KBM-7 (cell line): ENCODE measurements at regions not wholly inside any gene's neighbourhood (a gene's known extent, or its start where the extent isn't known, plus 50 kb on each side); places are given as distances from the start of the nearest gene placed in this dataset.

Source experiments
- DNase-seq: peaks from one replicate; pipeline ENCODE4 v3.0.0-alpha.2; 2015
- in situ Hi-C: fragments of 300-500 bp; cut with MboI; formaldehyde crosslinking; loops from 2 replicates; pipeline ENCODE4 v1.14.3; 2020; ENCODE audit warnings: low sequenced_read_pairs, low pct_unique_long_range_greater_than_20kb, mixed read lengths

GRCh38 chr6:157755032-157755745 is 67.9 kb upstream of the SNX9 start:
- in situ Hi-C loops = no loop called here
- DNase-seq = no peak

DNA sequence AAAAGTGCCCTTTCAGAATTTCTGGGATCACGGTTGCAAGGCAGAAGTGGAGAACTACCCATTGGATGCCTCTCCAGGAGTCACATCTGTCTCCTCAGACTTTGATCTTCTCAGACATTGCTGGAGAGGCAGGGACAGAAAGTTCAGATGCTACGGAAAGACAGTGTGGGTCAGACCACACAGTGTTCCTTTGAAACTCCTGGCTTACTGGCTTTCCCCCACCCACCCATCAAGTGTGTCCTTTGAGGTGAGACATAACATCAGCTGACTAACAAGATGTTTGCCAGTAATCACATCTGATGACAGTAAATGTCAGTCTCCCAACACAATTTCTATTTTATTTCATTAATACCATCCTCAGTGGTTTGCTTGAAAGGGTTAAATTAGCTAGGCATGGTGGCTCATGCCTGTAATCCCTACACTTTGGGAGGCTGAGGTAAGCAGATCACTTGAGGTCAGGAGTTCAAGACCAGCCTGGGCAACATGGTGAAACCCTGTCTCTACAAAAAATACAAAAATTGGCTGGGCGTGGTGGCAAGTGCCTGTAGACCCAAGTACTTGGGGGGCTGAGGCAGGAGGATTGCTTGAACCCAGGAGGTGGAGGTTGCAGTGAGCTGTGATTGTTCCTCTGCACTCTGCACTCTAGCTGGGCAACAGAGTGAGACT is 67.2 kb upstream of the SNX9 start:
- no peak for DNase-seq
- in situ Hi-C loops = no loop called here

DNA sequence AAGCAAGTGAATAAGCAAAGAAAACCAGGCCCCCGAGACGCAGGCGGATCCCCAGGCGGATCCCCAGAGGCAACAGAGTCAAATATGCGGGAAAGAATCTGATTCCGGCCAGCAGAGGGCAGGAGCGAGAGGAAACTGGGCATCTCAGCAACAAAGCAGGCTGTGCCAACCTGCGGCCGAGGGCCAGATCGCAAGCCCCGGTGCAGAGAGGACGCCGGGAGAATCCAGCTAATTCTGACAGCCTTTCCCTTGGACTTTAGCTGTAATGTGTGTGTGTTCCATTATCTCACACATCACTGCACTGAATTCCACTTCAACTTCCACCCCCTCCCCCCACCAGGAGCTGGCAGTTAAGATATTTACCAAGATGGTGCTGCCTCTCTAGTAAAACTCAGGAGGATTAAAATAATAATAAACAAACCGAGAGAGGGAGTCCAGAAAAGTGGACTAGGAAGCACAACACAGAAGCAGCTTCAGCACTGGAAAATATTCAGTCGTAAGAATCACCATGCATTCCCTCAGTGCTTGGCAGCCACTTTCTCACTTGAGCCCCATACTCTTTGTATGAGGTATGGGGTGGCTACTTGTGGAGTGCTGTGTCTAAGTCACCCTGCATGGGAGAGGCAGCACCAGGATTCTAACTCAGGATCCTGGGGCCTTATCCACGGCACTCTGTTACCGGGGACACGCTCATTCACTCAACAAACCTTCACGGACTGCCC is 66.2 kb upstream of the SNX9 start:
- in situ Hi-C loops = no loop called here

GRCh38 chr6:157757430-157758403 is 65.3 kb upstream of the SNX9 start:
- no peak for DNase-seq
- in situ Hi-C loops = no loop called here

More for the DNA sequence above, 66.2 kb upstream of the SNX9 start:
- peak; percentile 87 for DNase-seq

GRCh38 chr6:157758516-157759023 is 64.5 kb upstream of the SNX9 start:
- DNase-seq = no peak
- in situ Hi-C loops = no loop called here

GRCh38 chr6:157759028-157759427 is 64.0 kb upstream of the SNX9 start:
- DNase-seq = no peak
- in situ Hi-C loops = no loop called here

DNA sequence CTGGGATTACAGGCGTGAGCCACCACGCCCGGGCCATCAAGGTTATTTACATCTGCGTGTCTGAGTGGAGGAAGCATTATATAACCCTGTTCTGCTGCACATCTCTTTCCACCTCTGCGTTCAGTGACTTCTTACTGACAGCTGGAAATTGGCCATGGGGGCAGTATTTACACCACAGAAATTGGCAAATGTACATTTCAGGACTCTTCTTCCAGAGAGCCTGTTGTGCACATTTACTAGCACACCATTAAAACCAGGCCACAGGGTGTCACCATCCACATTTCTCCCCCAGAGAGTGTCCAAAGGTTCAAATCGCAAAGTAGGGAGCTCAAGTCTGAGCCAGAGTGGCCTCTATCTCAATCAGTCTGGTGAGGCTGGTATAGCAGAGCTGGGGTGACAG is 62.9 kb upstream of the SNX9 start:
- no peak for DNase-seq
- in situ Hi-C loops = loop anchor here (10.0 kb wide), 1 partner anchor 115 kb away; no protein-coding TSS in a partner anchor

DNA sequence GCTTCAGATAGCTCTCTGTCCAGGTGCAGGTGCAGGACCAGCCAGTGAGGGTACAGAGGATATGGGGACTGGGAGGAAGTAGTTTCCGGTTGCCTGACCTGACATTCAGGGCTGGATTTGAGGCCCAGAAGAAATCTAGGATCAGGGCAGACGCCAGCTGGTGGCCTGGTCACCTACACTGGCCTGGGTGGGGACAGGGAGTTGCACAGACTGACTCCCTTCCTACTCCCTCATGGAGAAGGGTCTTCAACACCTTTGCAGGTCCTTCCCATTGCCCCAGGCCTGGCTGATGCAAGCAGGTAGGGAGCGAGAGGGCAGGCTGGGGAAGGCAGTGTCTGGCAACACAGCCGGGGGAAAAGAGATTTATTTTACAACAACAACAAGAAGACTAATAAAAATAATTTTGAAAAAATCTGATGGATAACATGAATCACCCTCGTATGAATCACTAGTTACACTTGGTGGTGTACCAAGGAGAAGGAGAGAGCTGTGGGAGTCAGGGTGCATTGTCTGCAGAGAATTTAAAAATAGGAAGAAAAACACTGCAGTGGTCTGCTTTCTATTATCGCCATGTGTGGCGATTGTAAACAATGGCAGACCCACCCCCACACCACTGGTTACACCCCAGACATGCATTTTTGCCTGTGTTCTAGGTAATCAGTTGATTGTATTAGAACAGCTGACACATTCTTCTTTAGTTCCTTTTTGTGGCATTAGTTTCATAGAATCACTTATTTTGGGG is 62.3 kb upstream of the SNX9 start:
- in situ Hi-C loops = loop anchor here (10.0 kb wide), 1 partner anchor 114 kb away; no protein-coding TSS in a partner anchor
- DNase-seq = peak; percentile 12

GRCh38 chr6:157761331-157761921 is 61.6 kb upstream of the SNX9 start:
- no peak for DNase-seq
- in situ Hi-C loops = loop anchor here (10.0 kb wide), 1 partner anchor 113 kb away; no protein-coding TSS in a partner anchor

DNA sequence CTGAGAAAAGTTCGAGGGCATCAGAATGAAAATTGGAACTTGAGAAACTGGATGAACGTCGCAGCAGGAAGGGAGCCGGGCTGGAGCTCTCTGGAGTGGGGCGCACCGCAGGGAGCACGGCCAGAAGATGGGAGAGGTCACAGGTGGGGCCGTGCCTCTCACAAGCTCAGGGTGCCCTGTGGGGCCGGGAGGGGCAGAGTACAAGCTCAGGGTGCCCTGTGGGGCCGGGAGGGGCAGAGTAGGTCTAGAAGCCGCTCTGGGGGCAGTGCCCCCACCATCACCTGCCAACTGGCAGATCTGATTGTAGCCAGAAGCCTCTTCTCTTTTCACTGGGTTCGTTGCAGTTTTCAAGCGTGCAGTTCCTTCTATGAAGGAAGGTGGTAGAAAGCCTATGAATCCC is 61.1 kb upstream of the SNX9 start:
- in situ Hi-C loops = loop anchor here (10.0 kb wide), 1 partner anchor 113 kb away; no protein-coding TSS in a partner anchor

GRCh38 chr6:157762636-157763035 is 60.4 kb upstream of the SNX9 start:
- in situ Hi-C loops = loop anchor here (10.0 kb wide), 1 partner anchor 112 kb away; no protein-coding TSS in a partner anchor

More for the DNA sequence above, 61.1 kb upstream of the SNX9 start:
- no peak for DNase-seq

DNA sequence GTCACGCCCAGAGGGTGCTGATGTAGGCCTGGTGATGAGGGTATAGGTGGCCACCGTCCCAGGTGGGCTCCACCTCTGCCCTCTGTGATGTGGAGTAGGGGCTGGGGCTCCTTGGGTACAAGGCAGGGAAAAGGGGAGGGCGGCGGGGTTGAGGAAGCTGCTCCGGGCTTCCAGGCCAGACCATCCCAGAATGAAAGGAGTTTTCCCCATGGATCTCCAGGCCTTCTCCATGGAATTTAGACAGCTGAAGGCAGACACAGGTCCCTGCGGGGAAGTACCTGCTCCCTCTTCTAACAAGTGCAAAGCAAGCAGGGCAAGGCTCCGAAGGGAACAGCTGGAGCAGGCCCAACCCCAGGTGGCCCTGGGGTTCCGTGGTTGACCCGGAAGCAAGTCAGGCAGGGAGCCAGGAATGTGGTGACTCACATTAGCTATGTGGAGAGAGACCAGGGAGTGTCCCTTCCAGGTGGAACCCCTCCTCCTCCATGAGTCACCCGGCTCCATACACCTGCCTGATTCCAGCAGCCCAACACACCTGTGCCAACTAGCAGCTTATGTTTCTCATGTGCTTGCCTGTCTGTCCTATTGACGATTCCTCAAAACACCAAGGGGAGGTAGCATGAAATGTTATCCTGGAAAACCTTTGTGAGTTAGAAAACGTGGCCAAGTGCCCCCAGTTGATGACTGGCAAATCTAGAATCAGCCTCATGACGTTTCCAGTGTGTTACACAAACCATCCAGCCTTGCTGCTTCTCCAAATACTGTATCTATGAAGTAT is 59.7 kb upstream of the SNX9 start:
- DNase-seq = peak; percentile 14
- in situ Hi-C loops = loop anchor here (10.0 kb wide), 1 partner anchor 111 kb away; no protein-coding TSS in a partner anchor

More at GRCh38 chr6:157762636-157763035, 60.4 kb upstream of the SNX9 start:
- peak; percentile 35 for DNase-seq

DNA sequence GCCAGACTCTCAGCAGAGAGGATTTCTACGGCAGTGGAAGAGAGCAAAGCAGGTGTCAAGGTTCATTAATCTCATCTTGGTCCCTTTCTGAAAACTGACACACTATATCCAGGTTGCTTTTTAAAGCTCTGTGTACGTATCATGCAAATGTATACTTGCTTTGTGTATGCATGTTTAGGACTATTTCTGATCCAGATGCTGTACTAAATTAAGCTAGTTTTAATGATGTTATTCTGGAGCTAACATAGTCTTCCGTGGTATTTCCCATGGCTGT is 59.2 kb upstream of the SNX9 start:
- DNase-seq = no peak
- in situ Hi-C loops = loop anchor here (10.0 kb wide), 1 partner anchor 111 kb away; no protein-coding TSS in a partner anchor

DNA sequence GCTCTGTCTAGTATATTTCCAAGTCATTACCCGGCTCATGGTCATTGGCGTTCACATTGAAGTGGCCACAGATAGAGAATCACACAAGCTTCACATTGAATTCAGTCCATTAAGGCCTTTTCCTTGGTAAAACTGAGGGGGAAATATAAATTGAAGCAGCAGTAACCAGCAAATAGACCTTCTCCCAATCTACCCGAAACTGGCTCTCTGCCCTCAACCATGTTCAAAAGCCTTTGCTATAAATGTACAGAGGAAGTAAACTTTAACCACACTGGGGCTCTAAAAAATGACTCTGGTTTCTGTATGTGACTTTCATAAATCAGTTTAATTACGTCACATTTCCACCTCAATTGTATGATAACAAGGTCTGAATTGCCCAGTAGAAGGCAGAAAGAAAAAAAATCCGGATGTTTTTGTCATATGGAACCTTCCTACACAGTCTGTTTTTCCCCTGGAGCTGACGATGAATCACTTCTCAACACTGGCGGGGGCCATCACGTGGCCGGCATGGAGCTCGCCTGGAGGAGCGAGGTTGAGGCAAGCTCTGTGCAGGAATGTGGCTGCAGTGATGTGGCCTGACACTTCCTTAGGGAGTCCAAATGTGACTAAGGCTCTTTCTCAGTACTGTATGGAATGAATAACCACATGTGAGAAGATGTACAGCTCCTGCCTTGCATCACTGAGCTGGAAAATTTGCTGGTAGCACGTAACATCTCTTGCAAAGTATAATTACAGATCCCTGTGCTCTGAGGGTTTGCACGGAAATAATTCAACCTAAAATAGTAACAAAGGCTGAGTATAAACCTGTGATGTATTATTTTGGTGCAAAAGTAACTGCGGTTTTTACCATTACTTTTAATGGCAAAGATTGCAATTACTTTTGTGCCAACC is 58.6 kb upstream of the SNX9 start:
- in situ Hi-C loops = loop anchor here (10.0 kb wide), 1 partner anchor 110 kb away; no protein-coding TSS in a partner anchor
- peak; percentile 96 for DNase-seq

- no peak for DNase-seq
- in situ Hi-C loops = loop anchor here (10.0 kb wide), 1 partner anchor 108 kb away; no protein-coding TSS in a partner anchor
These were observed 55.9 kb upstream of the SNX9 start for GRCh38 chr6:157766901-157767774.
